ENCODE measurements at regions not wholly inside any gene's neighbourhood (a gene's known extent, or its start where the extent isn't known, plus 50 kb on each side); places are given as distances from the start of the nearest gene placed in this dataset.

DNA sequence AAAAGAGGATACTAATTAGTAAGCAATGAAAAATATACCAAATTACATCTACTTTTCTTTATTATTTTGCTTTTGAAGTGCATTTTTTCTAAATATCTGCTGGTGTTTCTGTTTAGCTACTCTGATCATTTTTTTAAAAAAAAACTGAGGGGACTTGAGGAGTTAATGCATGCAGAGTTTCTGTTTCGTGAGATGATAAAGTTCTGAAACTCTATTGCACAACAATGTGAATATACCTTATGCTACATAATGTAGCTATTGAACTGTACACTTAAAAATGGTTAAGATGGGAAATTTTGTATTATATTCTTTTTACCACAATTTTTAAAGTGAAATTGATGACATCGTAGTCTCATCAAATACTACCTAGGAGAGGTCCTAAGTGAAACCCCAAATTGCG lies 288.3 kb upstream of the NR4A3 start (continued):
- TF ChIP-seq FOXK1 (CRISPR knock-in tag; IDR thresholded peaks at IDR 0.05) (no peak), JUN (CRISPR knock-in tag; IDR thresholded peaks at IDR 0.05) (no peak)
- TF ChIP-seq, protein P1, sequence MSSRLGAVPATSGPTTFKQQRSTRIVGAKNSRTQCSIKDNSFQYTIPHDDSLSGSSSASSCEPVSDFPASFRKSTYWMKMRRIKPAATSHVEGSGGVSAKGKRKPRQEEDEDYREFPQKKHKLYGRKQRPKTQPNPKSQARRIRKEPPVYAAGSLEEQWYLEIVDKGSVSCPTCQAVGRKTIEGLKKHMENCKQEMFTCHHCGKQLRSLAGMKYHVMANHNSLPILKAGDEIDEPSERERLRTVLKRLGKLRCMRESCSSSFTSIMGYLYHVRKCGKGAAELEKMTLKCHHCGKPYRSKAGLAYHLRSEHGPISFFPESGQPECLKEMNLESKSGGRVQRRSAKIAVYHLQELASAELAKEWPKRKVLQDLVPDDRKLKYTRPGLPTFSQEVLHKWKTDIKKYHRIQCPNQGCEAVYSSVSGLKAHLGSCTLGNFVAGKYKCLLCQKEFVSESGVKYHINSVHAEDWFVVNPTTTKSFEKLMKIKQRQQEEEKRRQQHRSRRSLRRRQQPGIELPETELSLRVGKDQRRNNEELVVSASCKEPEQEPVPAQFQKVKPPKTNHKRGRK (CRISPR knock-in tag; IDR thresholded peaks at IDR 0.05; ENCODE audit: borderline replicate concordance) = no peak
- TF ChIP-seq, protein P2, sequence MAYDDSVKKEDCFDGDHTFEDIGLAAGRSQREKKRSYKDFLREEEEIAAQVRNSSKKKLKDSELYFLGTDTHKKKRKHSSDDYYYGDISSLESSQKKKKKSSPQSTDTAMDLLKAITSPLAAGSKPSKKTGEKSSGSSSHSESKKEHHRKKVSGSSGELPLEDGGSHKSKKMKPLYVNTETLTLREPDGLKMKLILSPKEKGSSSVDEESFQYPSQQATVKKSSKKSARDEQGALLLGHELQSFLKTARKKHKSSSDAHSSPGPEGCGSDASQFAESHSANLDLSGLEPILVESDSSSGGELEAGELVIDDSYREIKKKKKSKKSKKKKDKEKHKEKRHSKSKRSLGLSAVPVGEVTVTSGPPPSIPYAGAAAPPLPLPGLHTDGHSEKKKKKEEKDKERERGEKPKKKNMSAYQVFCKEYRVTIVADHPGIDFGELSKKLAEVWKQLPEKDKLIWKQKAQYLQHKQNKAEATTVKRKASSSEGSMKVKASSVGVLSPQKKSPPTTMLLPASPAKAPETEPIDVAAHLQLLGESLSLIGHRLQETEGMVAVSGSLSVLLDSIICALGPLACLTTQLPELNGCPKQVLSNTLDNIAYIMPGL (CRISPR knock-in tag; IDR thresholded peaks at IDR 0.05) = no peak

DNA sequence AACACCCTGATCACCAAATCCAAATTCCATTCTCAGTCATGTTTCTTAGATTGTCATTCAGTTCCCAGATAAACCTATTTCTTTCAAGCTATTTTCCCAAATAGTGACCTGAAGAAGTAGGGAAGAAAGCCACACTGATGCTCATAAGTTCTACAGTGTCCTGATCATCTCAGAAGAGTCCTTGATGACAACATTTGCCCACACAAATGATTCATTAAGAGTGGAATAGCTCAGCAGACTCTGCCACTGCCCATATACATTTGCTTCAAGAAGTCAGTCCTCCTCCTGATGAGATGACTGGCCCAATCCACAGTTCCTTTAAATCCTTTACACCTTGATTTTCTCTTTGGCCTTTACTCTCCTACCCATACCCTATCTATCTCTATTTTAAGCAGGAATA lies 283.7 kb upstream of the NR4A3 start:
- Mint-ChIP-seq H3K4me1 (no peaks in the 10 kb centered on the region), H3K9me3 (peaks cover 14% of the 10 kb centered on the region), H3K36me3 (no peaks in the 10 kb centered on the region), H3K4me3 (no peak overlapping the region), H3K27me3 (ENCODE audit: low read depth) (no peaks in the 10 kb centered on the region), H3K27ac (no peak overlapping the region)
- ChIA-PET CTCF (no interaction called here), POLR2A (no interaction called here)
- TF ChIP-seq, protein P3, sequence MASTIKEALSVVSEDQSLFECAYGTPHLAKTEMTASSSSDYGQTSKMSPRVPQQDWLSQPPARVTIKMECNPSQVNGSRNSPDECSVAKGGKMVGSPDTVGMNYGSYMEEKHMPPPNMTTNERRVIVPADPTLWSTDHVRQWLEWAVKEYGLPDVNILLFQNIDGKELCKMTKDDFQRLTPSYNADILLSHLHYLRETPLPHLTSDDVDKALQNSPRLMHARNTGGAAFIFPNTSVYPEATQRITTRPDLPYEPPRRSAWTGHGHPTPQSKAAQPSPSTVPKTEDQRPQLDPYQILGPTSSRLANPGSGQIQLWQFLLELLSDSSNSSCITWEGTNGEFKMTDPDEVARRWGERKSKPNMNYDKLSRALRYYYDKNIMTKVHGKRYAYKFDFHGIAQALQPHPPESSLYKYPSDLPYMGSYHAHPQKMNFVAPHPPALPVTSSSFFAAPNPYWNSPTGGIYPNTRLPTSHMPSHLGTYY (CRISPR knock-in tag; IDR thresholded peaks at IDR 0.05) = no peak
- TF ChIP-seq NFE2L1 (CRISPR knock-in tag; IDR thresholded peaks at IDR 0.05) (no peak), MXD4 (CRISPR knock-in tag; IDR thresholded peaks at IDR 0.05; ENCODE audit: borderline replicate concordance) (no peak), NR2C2 (CRISPR knock-in tag; IDR thresholded peaks at IDR 0.05) (no peak), SP1 (CRISPR knock-in tag; conservative IDR thresholded peaks at IDR 0.05) (no peak), FOXP1 (CRISPR knock-in tag; IDR thresholded peaks at IDR 0.05; ENCODE audit: borderline replicate concordance) (no peak)
- TF ChIP-seq, protein P4, sequence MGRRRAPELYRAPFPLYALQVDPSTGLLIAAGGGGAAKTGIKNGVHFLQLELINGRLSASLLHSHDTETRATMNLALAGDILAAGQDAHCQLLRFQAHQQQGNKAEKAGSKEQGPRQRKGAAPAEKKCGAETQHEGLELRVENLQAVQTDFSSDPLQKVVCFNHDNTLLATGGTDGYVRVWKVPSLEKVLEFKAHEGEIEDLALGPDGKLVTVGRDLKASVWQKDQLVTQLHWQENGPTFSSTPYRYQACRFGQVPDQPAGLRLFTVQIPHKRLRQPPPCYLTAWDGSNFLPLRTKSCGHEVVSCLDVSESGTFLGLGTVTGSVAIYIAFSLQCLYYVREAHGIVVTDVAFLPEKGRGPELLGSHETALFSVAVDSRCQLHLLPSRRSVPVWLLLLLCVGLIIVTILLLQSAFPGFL (CRISPR knock-in tag; IDR thresholded peaks at IDR 0.05; ENCODE audit: borderline replicate concordance) = no peak
- TF ChIP-seq, protein P5, sequence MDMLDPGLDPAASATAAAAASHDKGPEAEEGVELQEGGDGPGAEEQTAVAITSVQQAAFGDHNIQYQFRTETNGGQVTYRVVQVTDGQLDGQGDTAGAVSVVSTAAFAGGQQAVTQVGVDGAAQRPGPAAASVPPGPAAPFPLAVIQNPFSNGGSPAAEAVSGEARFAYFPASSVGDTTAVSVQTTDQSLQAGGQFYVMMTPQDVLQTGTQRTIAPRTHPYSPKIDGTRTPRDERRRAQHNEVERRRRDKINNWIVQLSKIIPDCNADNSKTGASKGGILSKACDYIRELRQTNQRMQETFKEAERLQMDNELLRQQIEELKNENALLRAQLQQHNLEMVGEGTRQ (CRISPR knock-in tag; IDR thresholded peaks at IDR 0.05) = no peak
- TF ChIP-seq, protein P6, sequence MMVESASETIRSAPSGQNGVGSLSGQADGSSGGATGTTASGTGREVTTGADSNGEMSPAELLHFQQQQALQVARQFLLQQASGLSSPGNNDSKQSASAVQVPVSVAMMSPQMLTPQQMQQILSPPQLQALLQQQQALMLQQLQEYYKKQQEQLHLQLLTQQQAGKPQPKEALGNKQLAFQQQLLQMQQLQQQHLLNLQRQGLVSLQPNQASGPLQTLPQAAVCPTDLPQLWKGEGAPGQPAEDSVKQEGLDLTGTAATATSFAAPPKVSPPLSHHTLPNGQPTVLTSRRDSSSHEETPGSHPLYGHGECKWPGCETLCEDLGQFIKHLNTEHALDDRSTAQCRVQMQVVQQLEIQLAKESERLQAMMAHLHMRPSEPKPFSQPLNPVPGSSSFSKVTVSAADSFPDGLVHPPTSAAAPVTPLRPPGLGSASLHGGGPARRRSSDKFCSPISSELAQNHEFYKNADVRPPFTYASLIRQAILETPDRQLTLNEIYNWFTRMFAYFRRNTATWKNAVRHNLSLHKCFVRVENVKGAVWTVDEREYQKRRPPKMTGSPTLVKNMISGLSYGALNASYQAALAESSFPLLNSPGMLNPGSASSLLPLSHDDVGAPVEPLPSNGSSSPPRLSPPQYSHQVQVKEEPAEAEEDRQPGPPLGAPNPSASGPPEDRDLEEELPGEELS (CRISPR knock-in tag; IDR thresholded peaks at IDR 0.05) = no peak
- no peak for DNase-seq (ENCODE audit: low spot score)
- no peak for ATAC-seq

DNA sequence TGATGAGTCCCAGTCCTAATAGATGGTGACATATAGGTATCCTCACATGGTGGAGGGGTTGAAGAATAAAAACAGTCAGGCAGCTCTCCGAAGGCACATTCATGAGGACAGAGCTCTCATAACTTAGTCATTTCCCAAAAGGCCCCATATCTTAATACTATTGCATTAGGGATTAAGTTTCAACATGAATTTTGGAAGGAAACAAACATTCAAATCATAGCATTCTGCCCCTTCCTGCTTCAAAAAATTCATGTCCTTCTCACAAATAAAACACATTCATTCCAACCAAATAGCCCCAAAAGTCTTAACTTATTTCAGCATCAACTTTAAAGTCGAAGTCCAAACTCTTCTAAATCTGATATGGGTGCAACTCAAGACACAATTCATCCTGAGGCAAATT lies 277.2 kb upstream of the NR4A3 start:
- H3K4me3 Mint-ChIP-seq = no peak overlapping the region
- no peaks in the 10 kb centered on the region for H3K27me3 Mint-ChIP-seq (ENCODE audit: low read depth)
- TF ChIP-seq KAT7 (CRISPR knock-in tag; IDR thresholded peaks at IDR 0.05; ENCODE audit: borderline replicate concordance) = no peak
- TF ChIP-seq, protein P7, sequence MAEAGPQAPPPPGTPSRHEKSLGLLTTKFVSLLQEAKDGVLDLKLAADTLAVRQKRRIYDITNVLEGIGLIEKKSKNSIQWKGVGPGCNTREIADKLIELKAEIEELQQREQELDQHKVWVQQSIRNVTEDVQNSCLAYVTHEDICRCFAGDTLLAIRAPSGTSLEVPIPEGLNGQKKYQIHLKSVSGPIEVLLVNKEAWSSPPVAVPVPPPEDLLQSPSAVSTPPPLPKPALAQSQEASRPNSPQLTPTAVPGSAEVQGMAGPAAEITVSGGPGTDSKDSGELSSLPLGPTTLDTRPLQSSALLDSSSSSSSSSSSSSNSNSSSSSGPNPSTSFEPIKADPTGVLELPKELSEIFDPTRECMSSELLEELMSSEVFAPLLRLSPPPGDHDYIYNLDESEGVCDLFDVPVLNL (CRISPR knock-in tag; IDR thresholded peaks at IDR 0.05; ENCODE audit: borderline replicate concordance, low read depth) = no peak
- no peak for TF ChIP-seq NFE2L1 (CRISPR knock-in tag; IDR thresholded peaks at IDR 0.05)
- TF ChIP-seq EMX1 (CRISPR knock-in tag; IDR thresholded peaks at IDR 0.05) = no peak
- TF ChIP-seq TEAD4 (CRISPR knock-in tag; IDR thresholded peaks at IDR 0.05) = no peak
- TF ChIP-seq JAZF1 (CRISPR knock-in tag; IDR thresholded peaks at IDR 0.05) = no peak
- TF ChIP-seq JUN (CRISPR knock-in tag; IDR thresholded peaks at IDR 0.05) = no peak
- TF ChIP-seq, protein P4 (CRISPR knock-in tag; IDR thresholded peaks at IDR 0.05; ENCODE audit: borderline replicate concordance) = no peak
- TF ChIP-seq, protein P8, sequence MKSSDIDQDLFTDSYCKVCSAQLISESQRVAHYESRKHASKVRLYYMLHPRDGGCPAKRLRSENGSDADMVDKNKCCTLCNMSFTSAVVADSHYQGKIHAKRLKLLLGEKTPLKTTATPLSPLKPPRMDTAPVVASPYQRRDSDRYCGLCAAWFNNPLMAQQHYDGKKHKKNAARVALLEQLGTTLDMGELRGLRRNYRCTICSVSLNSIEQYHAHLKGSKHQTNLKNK (CRISPR knock-in tag; IDR thresholded peaks at IDR 0.05) = no peak
- no peak for TF ChIP-seq NR3C1 (CRISPR knock-in tag; conservative IDR thresholded peaks at IDR 0.05; ENCODE audit: low read depth)
- no peak for TF ChIP-seq CREM (CRISPR knock-in tag; IDR thresholded peaks at IDR 0.05)
- no peak for TF ChIP-seq RELA (CRISPR knock-in tag; IDR thresholded peaks at IDR 0.05; ENCODE audit: borderline replicate concordance)
- DNase-seq (ENCODE audit: low spot score) (no peak), ATAC-seq (no peak)
- no peaks in the 10 kb centered on the region for H3K36me3 Mint-ChIP-seq
- H3K9me3 Mint-ChIP-seq = peaks cover 14% of the 10 kb centered on the region
- H3K27ac Mint-ChIP-seq = no peak overlapping the region
- no peaks in the 10 kb centered on the region for H3K4me1 Mint-ChIP-seq
- POLR2A ChIA-PET = no interaction called here
- CTCF ChIA-PET = no interaction called here

Data from WTC11 (cell line).